ENCODE measurements at regions not wholly inside any gene's neighbourhood (a gene's known extent, or its start where the extent isn't known, plus 50 kb on each side); places are given as distances from the start of the nearest gene placed in this dataset.

GRCh38 chr5:52582313-52582712 lies 205.4 kb upstream of the ITGA1 start:
- no peak overlapping the region for H3K27ac ChIP-seq (ENCODE audit: insufficient read depth, low read depth, low read length, poor library complexity, severe bottlenecking)
- 79 to 81% methylated on average over 3 of the region's 3 CpGs for WGBS, 2 experiments
- H3K36me3 ChIP-seq (ENCODE audit: control insufficient read depth, insufficient read depth, low read length): no peaks in the 10 kb centered on the region

GRCh38 chr5:52587131-52587530 lies 200.6 kb upstream of the ITGA1 start:
- no peaks in the 10 kb centered on the region for H3K27me3 ChIP-seq (ENCODE audit: control insufficient read depth, insufficient read depth, low read length, poor library complexity, severe bottlenecking)
- H3K27ac ChIP-seq (ENCODE audit: insufficient read depth, low read depth, low read length, poor library complexity, severe bottlenecking): no peak overlapping the region
- no peaks in the 10 kb centered on the region for H3K4me1 ChIP-seq (ENCODE audit: control insufficient read depth, insufficient read depth, low read length)
- H3K36me3 ChIP-seq (ENCODE audit: control insufficient read depth, insufficient read depth, low read length): no peaks in the 10 kb centered on the region
- H3K4me3 ChIP-seq (ENCODE audit: insufficient read depth, low read depth, low read length): no peak overlapping the region
- H3K9me3 ChIP-seq (ENCODE audit: control insufficient read depth, low read length): no peaks in the 10 kb centered on the region

More at GRCh38 chr5:52582313-52582712, 205.4 kb upstream of the ITGA1 start:
- H3K4me3 ChIP-seq (ENCODE audit: insufficient read depth, low read depth, low read length): no peak overlapping the region
- no peaks in the 10 kb centered on the region for H3K9me3 ChIP-seq (ENCODE audit: control insufficient read depth, low read length)
- H3K27me3 ChIP-seq (ENCODE audit: control insufficient read depth, insufficient read depth, low read length, poor library complexity, severe bottlenecking): no peaks in the 10 kb centered on the region
- H3K4me1 ChIP-seq (ENCODE audit: control insufficient read depth, insufficient read depth, low read length): no peaks in the 10 kb centered on the region

GRCh38 chr5:52597625-52598024 lies 190.1 kb upstream of the ITGA1 start:
- Histone ChIP-seq H3K4me1 (ENCODE audit: control insufficient read depth, insufficient read depth, low read length) (no peaks in the 10 kb centered on the region), H3K27ac (ENCODE audit: insufficient read depth, low read depth, low read length, poor library complexity, severe bottlenecking) (no peak overlapping the region), H3K27me3 (ENCODE audit: control insufficient read depth, insufficient read depth, low read length, poor library complexity, severe bottlenecking) (no peaks in the 10 kb centered on the region), H3K4me3 (ENCODE audit: insufficient read depth, low read depth, low read length) (no peak overlapping the region), H3K9me3 (ENCODE audit: control insufficient read depth, low read length) (no peaks in the 10 kb centered on the region), H3K36me3 (ENCODE audit: control insufficient read depth, insufficient read depth, low read length) (no peaks in the 10 kb centered on the region)
- WGBS, 2 experiments: 95 to 98% methylated on average over 2 of the region's 2 CpGs

GRCh38 chr5:52598968-52599367 lies 188.7 kb upstream of the ITGA1 start:
- H3K9me3 ChIP-seq (ENCODE audit: control insufficient read depth, low read length): no peaks in the 10 kb centered on the region
- no peaks in the 10 kb centered on the region for H3K4me1 ChIP-seq (ENCODE audit: control insufficient read depth, insufficient read depth, low read length)
- no peaks in the 10 kb centered on the region for H3K27me3 ChIP-seq (ENCODE audit: control insufficient read depth, insufficient read depth, low read length, poor library complexity, severe bottlenecking)
- H3K36me3 ChIP-seq (ENCODE audit: control insufficient read depth, insufficient read depth, low read length): no peaks in the 10 kb centered on the region
- H3K27ac ChIP-seq (ENCODE audit: insufficient read depth, low read depth, low read length, poor library complexity, severe bottlenecking): no peak overlapping the region
- 93 to 98% methylated on average over 3 to 5 of the region's 5 CpGs for WGBS, 2 experiments
- H3K4me3 ChIP-seq (ENCODE audit: insufficient read depth, low read depth, low read length): no peak overlapping the region

- Histone ChIP-seq H3K4me3 (ENCODE audit: insufficient read depth, low read depth, low read length) (no peak overlapping the region), H3K4me1 (ENCODE audit: control insufficient read depth, insufficient read depth, low read length) (no peaks in the 10 kb centered on the region), H3K27ac (ENCODE audit: insufficient read depth, low read depth, low read length, poor library complexity, severe bottlenecking) (no peak overlapping the region), H3K9me3 (ENCODE audit: control insufficient read depth, low read length) (no peaks in the 10 kb centered on the region), H3K27me3 (ENCODE audit: control insufficient read depth, insufficient read depth, low read length, poor library complexity, severe bottlenecking) (no peaks in the 10 kb centered on the region), H3K36me3 (ENCODE audit: control insufficient read depth, insufficient read depth, low read length) (no peaks in the 10 kb centered on the region)
- WGBS, 2 experiments: 90 to 98% methylated on average over 3 to 5 of the region's 5 CpGs
These were observed 183.8 kb upstream of the ITGA1 start for GRCh38 chr5:52603778-52604554.

- Histone ChIP-seq H3K27me3 (ENCODE audit: control insufficient read depth, insufficient read depth, low read length, poor library complexity, severe bottlenecking) (no peaks in the 10 kb centered on the region), H3K36me3 (ENCODE audit: control insufficient read depth, insufficient read depth, low read length) (no peaks in the 10 kb centered on the region), H3K9me3 (ENCODE audit: control insufficient read depth, low read length) (no peaks in the 10 kb centered on the region), H3K4me3 (ENCODE audit: insufficient read depth, low read depth, low read length) (no peak overlapping the region), H3K4me1 (ENCODE audit: control insufficient read depth, insufficient read depth, low read length) (no peaks in the 10 kb centered on the region), H3K27ac (ENCODE audit: insufficient read depth, low read depth, low read length, poor library complexity, severe bottlenecking) (no peak overlapping the region)
- WGBS, 2 experiments: 81 to 90% methylated on average over 6 of the region's 6 CpGs
These were observed 182.1 kb upstream of the ITGA1 start for GRCh38 chr5:52605317-52606313.

- Histone ChIP-seq H3K27ac (ENCODE audit: insufficient read depth, low read depth, low read length, poor library complexity, severe bottlenecking) (no peak overlapping the region), H3K36me3 (ENCODE audit: control insufficient read depth, insufficient read depth, low read length) (no peaks in the 10 kb centered on the region), H3K9me3 (ENCODE audit: control insufficient read depth, low read length) (no peaks in the 10 kb centered on the region), H3K27me3 (ENCODE audit: control insufficient read depth, insufficient read depth, low read length, poor library complexity, severe bottlenecking) (no peaks in the 10 kb centered on the region), H3K4me3 (ENCODE audit: insufficient read depth, low read depth, low read length) (no peak overlapping the region), H3K4me1 (ENCODE audit: control insufficient read depth, insufficient read depth, low read length) (no peaks in the 10 kb centered on the region)
These were observed 180.4 kb upstream of the ITGA1 start for GRCh38 chr5:52607227-52607824.

GRCh38 chr5:52620315-52620714 lies 167.4 kb upstream of the ITGA1 start:
- Histone ChIP-seq H3K27ac (ENCODE audit: insufficient read depth, low read depth, low read length, poor library complexity, severe bottlenecking) (no peak overlapping the region), H3K9me3 (ENCODE audit: control insufficient read depth, low read length) (no peaks in the 10 kb centered on the region), H3K4me1 (ENCODE audit: control insufficient read depth, insufficient read depth, low read length) (no peaks in the 10 kb centered on the region), H3K4me3 (ENCODE audit: insufficient read depth, low read depth, low read length) (no peak overlapping the region), H3K27me3 (ENCODE audit: control insufficient read depth, insufficient read depth, low read length, poor library complexity, severe bottlenecking) (no peaks in the 10 kb centered on the region), H3K36me3 (ENCODE audit: control insufficient read depth, insufficient read depth, low read length) (no peaks in the 10 kb centered on the region)
- WGBS, 2 experiments: 87 to 90% methylated on average over 3 of the region's 3 CpGs

- Histone ChIP-seq H3K9me3 (ENCODE audit: control insufficient read depth, low read length) (no peaks in the 10 kb centered on the region), H3K4me3 (ENCODE audit: insufficient read depth, low read depth, low read length) (no peak overlapping the region), H3K4me1 (ENCODE audit: control insufficient read depth, insufficient read depth, low read length) (no peaks in the 10 kb centered on the region), H3K36me3 (ENCODE audit: control insufficient read depth, insufficient read depth, low read length) (no peaks in the 10 kb centered on the region), H3K27ac (ENCODE audit: insufficient read depth, low read depth, low read length, poor library complexity, severe bottlenecking) (no peak overlapping the region), H3K27me3 (ENCODE audit: control insufficient read depth, insufficient read depth, low read length, poor library complexity, severe bottlenecking) (no peaks in the 10 kb centered on the region)
- 50 to 65% methylated on average over 2 to 3 of the region's 4 CpGs for WGBS, 2 experiments
These were observed 164.4 kb upstream of the ITGA1 start for GRCh38 chr5:52623291-52623690.

GRCh38 chr5:52624291-52624690 lies 163.4 kb upstream of the ITGA1 start:
- H3K4me1 ChIP-seq (ENCODE audit: control insufficient read depth, insufficient read depth, low read length): no peaks in the 10 kb centered on the region
- WGBS, 2 experiments: 88 to 94% methylated on average over 3 of the region's 3 CpGs

More at GRCh38 chr5:52624291-52624690, 163.4 kb upstream of the ITGA1 start:
- no peaks in the 10 kb centered on the region for H3K27me3 ChIP-seq (ENCODE audit: control insufficient read depth, insufficient read depth, low read length, poor library complexity, severe bottlenecking)
- no peak overlapping the region for H3K27ac ChIP-seq (ENCODE audit: insufficient read depth, low read depth, low read length, poor library complexity, severe bottlenecking)
- no peaks in the 10 kb centered on the region for H3K9me3 ChIP-seq (ENCODE audit: control insufficient read depth, low read length)
- H3K4me3 ChIP-seq (ENCODE audit: insufficient read depth, low read depth, low read length): no peak overlapping the region
- H3K36me3 ChIP-seq (ENCODE audit: control insufficient read depth, insufficient read depth, low read length): no peaks in the 10 kb centered on the region

All from ectodermal cell (in vitro differentiated cells).